Skeletal muscle satellite cell (primary cell): ENCODE measurements at regions not wholly inside any gene's neighbourhood (a gene's known extent, or its start where the extent isn't known, plus 50 kb on each side); places are given as distances from the start of the nearest gene placed in this dataset.
"Not testable (repeated sequence)": the region's sequence is repeated elsewhere in the genome, so short reads cannot be mapped to it uniquely, and the experiment has no call there.

ENCODE experiments used
- H3K27me3 ChIP-seq: 2 replicates; pipeline ENCODE4 v1.7.0; 2013; ENCODE audit warnings: low read length; ENCODE audit not compliant: control insufficient read depth, insufficient read depth
- H3K36me3 ChIP-seq: 2 replicates; pipeline ENCODE4 v1.7.0; 2013; ENCODE audit warnings: mild to moderate bottlenecking, control low read depth, low read length; ENCODE audit not compliant: insufficient read depth
- H3K4me1 ChIP-seq: 2 replicates; pipeline ENCODE4 v1.7.0; 2013; ENCODE audit warnings: low read length; ENCODE audit not compliant: control insufficient read depth, insufficient read depth
- H3K4me2 ChIP-seq: 2 replicates; pipeline ENCODE4 v1.7.0; 2013; ENCODE audit warnings: mild to moderate bottlenecking, low read length
- H3K4me3 ChIP-seq: 2 replicates; pipeline ENCODE4 v1.7.0; 2013; ENCODE audit warnings: low read length
- H3K9ac ChIP-seq: 2 replicates; pipeline ENCODE4 v1.7.0; 2013; ENCODE audit warnings: mild to moderate bottlenecking, low read depth, low read length, moderate library complexity
- H3K9me3 ChIP-seq: replicated peaks from 2 replicates; pipeline ENCODE4 v1.7.0; 2013; ENCODE audit warnings: mild to moderate bottlenecking, control low read depth, low read length

DNA sequence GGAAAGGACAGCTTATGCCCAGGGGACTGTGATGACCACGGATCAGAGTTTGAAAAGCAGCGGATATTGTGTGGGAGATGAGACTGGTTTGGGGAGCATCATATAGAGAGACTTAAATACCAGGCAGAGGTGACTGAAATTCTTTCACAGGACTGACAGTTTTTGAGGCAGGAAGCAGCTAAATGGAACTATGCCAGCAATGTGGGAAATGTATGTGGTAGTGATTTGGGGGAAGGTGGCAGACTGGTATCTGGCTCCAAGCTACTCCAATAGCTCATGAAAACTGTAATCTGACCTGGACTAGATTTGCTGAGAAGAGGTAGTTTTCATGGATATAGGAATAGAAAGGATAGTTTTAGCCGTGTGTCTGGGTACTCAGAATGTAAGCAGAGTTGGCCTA is 592.6 kb downstream of the REEP3 start:
- H3K9ac ChIP-seq = no peak overlapping the region

DNA sequence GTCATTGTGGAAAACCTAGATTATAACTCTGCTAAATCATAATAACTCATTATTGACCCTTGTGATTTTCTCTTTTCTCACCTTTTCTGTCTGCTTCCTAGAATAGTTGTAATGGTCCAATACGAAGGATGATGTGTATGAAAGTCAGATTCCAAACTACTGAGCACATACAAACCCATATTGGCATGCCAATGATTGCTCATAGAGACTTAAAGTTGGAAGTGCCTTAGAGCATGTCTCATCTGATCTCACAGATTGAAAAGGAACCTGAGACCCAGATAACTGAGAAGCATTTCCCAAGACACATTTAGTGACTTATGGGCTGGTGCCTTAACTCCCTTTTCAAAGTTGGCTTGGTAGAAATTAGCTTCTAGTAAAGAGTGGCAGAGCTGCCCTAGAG is 594.3 kb downstream of the REEP3 start:
- H3K4me2 ChIP-seq = no peak overlapping the region
- H3K4me3 ChIP-seq = no peak overlapping the region
- no peak overlapping the region for H3K9ac ChIP-seq
- no peaks in the 10 kb centered on the region for H3K36me3 ChIP-seq
- no peaks in the 10 kb centered on the region for H3K9me3 ChIP-seq
- no peaks in the 10 kb centered on the region for H3K27me3 ChIP-seq
- H3K4me1 ChIP-seq = no peaks in the 10 kb centered on the region

More for the DNA sequence above, 592.6 kb downstream of the REEP3 start:
- no peaks in the 10 kb centered on the region for H3K9me3 ChIP-seq
- H3K4me1 ChIP-seq = no peaks in the 10 kb centered on the region
- no peak overlapping the region for H3K4me3 ChIP-seq
- H3K36me3 ChIP-seq = no peaks in the 10 kb centered on the region
- no peak overlapping the region for H3K4me2 ChIP-seq
- no peaks in the 10 kb centered on the region for H3K27me3 ChIP-seq

DNA sequence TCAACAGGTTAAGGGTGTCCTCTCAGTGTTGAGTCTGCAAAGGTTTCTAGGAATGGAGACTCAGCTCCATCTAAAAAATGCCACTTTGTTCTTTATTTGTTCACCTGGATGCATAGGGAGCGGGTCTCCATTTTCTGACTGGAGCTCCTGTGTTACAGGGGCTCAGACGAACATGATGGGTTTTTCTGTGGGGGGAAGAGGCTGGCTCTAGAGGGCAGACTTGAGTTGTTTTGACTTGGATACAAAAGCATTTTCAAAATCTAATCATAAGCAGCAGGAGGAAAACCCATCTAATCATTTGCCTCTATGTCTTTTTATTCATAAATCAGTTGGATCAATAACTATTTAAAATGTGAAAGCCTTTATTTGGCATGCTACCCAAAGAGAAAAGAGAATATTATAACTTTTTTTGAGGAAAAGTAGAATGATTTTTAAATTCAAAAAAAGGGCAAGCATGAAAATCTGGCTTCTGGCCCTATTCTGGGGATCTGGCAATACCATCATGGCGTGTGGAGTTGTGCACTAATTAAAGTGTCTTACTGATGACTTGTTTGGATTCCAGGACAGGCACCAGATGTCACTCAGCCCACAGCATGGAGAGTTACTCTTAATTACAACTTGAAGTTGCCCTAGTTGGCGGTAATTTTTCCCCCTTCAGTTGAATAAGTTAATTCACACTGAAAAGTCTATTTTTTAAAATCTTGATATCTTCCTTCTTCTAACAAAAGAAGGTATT is 594.9 kb downstream of the REEP3 start:
- H3K4me1 ChIP-seq = no peaks in the 10 kb centered on the region
- no peak overlapping the region for H3K4me2 ChIP-seq
- no peaks in the 10 kb centered on the region for H3K9me3 ChIP-seq
- H3K4me3 ChIP-seq = no peak overlapping the region
- no peak overlapping the region for H3K9ac ChIP-seq
- no peaks in the 10 kb centered on the region for H3K27me3 ChIP-seq
- H3K36me3 ChIP-seq = no peaks in the 10 kb centered on the region

DNA sequence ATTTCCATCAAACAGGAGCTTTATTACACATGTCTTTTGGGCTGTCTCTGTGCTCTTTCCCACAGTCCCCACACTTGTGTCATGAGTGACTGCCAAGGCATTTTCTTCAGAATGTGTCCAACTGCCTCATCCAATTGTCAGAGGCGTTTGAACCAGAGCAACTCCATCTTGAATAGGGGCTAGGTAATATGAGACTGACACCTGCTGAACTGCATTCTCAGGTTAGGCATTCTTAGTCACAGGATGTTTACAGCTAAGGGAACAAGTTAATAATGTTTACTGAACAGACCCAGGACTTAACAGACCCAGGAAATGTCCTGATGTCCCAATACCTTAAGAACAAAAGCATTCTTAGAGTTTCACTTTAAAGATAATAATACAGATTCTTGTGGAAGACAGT is 595.5 kb downstream of the REEP3 start:
- Histone ChIP-seq H3K4me3 (no peak overlapping the region), H3K9ac (no peak overlapping the region), H3K4me2 (no peak overlapping the region), H3K9me3 (no peaks in the 10 kb centered on the region), H3K27me3 (no peaks in the 10 kb centered on the region), H3K36me3 (no peaks in the 10 kb centered on the region), H3K4me1 (no peaks in the 10 kb centered on the region)

DNA sequence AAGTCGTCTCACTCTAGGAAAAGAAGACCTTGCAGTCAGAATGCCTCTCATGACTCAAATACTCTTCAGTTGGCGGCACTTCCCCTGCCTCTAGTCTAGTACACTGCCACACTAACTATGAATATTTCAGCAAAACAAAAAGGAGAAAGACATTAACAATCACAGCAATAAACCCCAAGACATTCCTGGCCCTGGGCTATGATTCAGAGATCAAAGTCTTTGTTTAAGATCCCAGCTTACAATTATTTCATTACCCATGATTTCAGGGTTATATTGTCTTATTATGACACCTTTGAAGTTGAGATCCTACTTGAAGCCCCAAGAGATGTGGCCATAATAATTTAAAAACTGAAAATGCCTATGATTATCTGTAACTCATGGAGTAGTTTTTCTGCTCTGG is 597.5 kb downstream of the REEP3 start:
- Histone ChIP-seq H3K27me3 (no peaks in the 10 kb centered on the region), H3K9me3 (no peaks in the 10 kb centered on the region), H3K4me3 (no peak overlapping the region), H3K9ac (no peak overlapping the region), H3K4me2 (no peak overlapping the region), H3K36me3 (no peaks in the 10 kb centered on the region), H3K4me1 (no peaks in the 10 kb centered on the region)

DNA sequence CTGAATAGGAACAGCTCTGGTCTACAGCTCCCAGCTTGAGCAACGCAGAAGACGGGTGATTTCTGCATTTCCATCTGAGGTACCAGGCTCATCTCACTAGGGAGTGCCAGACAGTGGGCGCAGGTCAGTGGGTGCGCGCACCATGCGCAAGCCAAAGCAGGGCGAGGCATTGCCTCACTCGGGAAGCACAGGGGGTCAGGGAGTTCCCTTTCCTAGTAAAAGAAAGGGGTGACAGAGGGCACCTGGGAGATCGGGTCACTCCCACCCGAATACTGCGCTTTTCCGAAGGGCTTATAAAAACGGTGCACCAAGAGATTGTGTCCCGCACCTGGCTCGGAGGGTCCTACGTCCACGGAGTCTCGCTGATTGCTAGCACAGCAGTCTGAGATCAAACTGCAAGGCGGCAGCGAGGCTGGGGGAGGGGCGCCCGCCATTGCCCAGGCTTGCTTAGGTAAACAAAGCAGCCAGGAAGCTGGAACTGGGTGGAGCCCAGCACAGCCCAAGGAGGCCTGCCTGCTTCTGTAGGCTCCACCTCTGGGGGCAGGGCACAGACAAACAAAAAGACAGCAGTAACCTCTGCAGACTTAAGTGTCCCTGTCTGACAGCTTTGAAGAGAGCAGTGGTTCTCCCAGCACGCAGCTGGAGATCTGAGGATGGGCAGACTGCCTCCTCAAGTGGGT is 599.2 kb downstream of the REEP3 start:
- H3K4me2 ChIP-seq, H3K36me3 ChIP-seq, H3K4me3 ChIP-seq, H3K27me3 ChIP-seq, H3K4me1 ChIP-seq, H3K9me3 ChIP-seq, H3K9ac ChIP-seq: not testable (repeated sequence)

DNA sequence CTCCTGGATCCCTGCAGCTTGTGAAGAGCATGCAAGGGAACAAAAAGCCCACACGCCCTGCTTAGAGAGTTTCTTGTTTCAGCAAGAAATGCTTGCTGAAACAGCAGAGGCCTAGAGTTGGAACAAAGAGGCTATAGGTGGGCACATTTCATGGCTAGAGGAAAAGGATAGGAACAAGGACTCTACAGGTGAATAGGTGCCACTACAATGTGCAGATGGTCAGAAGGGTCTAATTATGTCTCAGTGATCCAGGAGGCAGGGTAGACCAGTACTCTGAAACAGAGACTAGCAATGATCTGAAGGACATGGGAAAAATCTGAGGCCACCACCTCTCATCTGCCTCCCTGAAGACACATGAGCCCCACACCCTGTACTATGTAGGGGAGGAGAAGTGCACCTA is 609.0 kb downstream of the REEP3 start:
- no peaks in the 10 kb centered on the region for H3K36me3 ChIP-seq
- no peaks in the 10 kb centered on the region for H3K4me1 ChIP-seq
- no peak overlapping the region for H3K9ac ChIP-seq
- H3K27me3 ChIP-seq = no peaks in the 10 kb centered on the region
- H3K9me3 ChIP-seq = no peaks in the 10 kb centered on the region
- no peak overlapping the region for H3K4me3 ChIP-seq
- no peak overlapping the region for H3K4me2 ChIP-seq

DNA sequence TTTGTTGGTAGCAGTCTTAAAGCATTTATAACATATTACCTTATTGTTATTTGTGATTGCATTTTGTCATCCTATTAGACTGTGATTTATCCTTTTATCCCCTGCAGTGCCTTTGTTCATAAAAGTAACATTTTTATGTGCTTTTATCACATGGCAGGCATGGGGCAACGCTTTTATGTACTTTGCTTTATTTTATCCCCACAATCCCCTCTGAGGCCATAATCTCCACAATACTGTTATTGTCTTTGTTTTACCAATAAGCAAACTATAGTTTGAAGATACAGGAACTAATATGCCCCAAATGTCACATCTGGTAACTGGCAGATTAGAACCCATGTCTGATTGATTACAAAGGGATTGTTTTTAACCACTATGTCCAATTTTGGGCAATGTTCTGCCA is 613.5 kb downstream of the REEP3 start:
- H3K4me3 ChIP-seq = no peak overlapping the region
- no peak overlapping the region for H3K4me2 ChIP-seq
- H3K9ac ChIP-seq = no peak overlapping the region
- no peaks in the 10 kb centered on the region for H3K4me1 ChIP-seq
- no peaks in the 10 kb centered on the region for H3K27me3 ChIP-seq
- no peaks in the 10 kb centered on the region for H3K9me3 ChIP-seq
- no peaks in the 10 kb centered on the region for H3K36me3 ChIP-seq

DNA sequence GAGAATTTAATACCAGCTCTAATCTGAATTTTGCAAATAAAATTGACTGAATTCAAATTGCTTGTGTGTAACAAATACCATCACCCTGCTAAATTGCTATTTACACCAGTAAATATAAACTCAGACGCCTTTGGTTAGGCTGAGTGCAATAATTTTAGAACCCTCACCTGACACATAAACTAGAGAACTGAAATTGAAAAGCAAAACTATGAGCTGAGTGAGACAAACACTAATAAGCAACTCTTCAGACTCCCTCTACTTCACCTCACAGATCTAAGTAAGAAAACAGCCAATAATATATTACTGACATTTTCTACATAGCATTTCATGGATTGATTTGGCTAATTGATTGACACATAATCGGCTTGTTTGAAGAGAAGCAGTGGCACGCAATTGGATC is 621.2 kb downstream of the REEP3 start:
- Histone ChIP-seq H3K4me2 (no peak overlapping the region), H3K4me3 (no peak overlapping the region), H3K9me3 (no peaks in the 10 kb centered on the region)

DNA sequence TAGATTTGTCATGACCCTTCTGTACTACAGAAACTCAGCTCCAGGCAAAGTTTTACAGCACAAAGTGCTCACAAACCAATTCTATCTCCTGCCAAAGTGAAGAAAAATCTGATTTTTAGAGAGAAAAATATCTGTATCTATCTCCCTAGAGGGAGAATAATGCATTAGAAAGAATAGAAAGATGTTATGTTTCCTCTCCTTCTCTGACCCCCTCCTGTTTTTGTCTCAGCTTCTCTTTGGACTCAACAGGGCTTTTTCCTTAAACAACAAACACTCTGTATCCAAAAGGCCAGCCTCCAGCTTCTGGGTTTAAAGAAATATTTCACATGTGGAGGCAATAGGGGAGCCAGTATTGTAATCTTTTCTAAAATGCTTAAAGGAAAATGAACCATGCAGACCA is 627.4 kb downstream of the REEP3 start:
- H3K27me3 ChIP-seq = no peaks in the 10 kb centered on the region
- H3K4me2 ChIP-seq = no peak overlapping the region
- H3K9ac ChIP-seq = no peak overlapping the region
- H3K36me3 ChIP-seq = no peaks in the 10 kb centered on the region
- no peaks in the 10 kb centered on the region for H3K9me3 ChIP-seq
- H3K4me1 ChIP-seq = no peaks in the 10 kb centered on the region
- H3K4me3 ChIP-seq = no peak overlapping the region

More for the DNA sequence above, 621.2 kb downstream of the REEP3 start:
- H3K27me3 ChIP-seq = no peaks in the 10 kb centered on the region
- H3K4me1 ChIP-seq = no peaks in the 10 kb centered on the region
- H3K36me3 ChIP-seq = no peaks in the 10 kb centered on the region
- no peak overlapping the region for H3K9ac ChIP-seq

DNA sequence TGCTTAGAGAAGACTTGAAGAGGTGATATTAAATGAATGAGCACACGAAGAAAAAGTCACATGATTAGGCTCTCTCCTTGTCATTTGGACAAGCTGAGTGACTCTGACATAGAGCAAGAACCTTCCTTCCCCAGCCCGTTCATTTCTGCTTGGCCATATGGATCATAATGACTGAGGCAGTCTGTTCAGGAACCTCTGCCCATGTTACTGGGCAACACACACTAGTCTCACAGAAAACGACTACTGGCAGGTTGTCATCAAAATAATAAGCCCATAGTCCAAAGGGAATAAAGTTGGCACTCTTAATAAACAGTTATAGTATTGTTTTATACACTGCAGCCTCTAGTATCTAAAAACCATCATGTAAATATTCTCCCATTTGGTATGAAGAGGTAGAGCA is 635.0 kb downstream of the REEP3 start:
- H3K36me3 ChIP-seq = no peaks in the 10 kb centered on the region
- H3K4me3 ChIP-seq = no peak overlapping the region
- no peak overlapping the region for H3K4me2 ChIP-seq
- H3K9me3 ChIP-seq = no peaks in the 10 kb centered on the region
- H3K4me1 ChIP-seq = no peaks in the 10 kb centered on the region
- H3K9ac ChIP-seq = no peak overlapping the region
- no peaks in the 10 kb centered on the region for H3K27me3 ChIP-seq

DNA sequence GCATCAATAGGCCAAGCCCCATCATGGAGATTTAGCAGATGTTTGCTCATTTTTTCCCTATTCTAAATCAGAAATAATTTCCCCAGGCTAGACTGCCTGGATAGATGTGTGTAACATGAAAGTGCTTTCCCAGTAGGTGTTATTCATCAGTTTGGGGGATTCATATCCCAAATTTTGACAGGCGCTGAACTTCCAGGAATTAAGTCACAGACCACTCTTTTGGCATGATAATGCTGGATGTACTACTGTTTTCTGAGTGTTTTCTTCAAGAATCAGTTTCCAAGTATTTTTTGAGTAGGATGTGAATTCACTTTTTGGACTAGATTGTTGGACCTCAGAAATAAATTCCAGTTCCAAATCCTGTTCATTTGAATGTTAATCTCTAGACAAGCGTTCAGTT is 637.4 kb downstream of the REEP3 start:
- H3K27me3 ChIP-seq = no peaks in the 10 kb centered on the region
- no peak overlapping the region for H3K4me3 ChIP-seq
- H3K4me1 ChIP-seq = no peaks in the 10 kb centered on the region

More for the DNA sequence above, 637.4 kb downstream of the REEP3 start:
- Histone ChIP-seq H3K9ac (no peak overlapping the region), H3K9me3 (no peaks in the 10 kb centered on the region), H3K4me2 (no peak overlapping the region), H3K36me3 (no peaks in the 10 kb centered on the region)
